ENCODE measurements at regions not wholly inside any gene's neighbourhood (a gene's known extent, or its start where the extent isn't known, plus 50 kb on each side); places are given as distances from the start of the nearest gene placed in this dataset.
"Not testable (repeated sequence)": the region's sequence is repeated elsewhere in the genome, so short reads cannot be mapped to it uniquely, and the experiment has no call there.

DNA sequence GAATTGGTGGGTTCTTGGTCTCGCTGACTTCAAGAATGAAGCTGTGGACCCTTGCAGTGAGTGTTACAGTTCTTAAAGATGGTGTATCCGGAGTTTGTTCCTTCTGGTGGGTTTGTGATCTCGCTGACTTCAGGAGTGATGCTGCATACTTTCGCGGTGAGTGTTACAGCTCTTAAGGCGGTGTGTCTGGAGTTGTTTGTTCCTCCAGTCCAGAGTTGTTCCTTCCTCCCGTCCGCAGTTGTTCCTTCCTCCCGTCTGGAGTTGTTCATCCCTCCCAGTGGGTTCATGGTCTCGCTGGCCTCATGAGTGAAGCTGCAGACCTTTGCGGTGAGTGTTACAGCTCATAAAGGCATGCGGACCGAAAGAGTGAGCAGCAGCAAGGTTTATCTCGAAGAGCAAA lies 159.6 kb upstream of the ADAMTSL1 start:
- no peak for DNase-seq

DNA sequence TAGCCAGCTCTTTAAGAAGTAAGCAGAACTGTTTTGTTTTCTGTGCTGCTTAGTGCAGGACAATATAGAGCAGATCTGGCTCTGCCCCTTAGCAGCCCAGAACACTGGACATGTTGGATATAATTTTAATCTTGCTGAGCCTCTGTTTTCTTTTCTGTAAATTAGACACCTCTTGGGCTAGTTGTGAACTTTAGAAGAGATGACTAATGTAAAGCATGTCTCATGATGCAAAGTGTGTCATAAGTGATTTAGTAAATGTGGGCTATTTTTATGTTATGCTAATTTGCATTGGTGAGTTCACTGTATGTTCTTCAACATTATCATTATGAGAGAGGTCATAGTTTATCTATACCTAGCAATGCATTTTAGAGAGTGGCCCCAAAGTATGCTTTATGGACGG lies 156.1 kb upstream of the ADAMTSL1 start:
- no peak for DNase-seq

DNA sequence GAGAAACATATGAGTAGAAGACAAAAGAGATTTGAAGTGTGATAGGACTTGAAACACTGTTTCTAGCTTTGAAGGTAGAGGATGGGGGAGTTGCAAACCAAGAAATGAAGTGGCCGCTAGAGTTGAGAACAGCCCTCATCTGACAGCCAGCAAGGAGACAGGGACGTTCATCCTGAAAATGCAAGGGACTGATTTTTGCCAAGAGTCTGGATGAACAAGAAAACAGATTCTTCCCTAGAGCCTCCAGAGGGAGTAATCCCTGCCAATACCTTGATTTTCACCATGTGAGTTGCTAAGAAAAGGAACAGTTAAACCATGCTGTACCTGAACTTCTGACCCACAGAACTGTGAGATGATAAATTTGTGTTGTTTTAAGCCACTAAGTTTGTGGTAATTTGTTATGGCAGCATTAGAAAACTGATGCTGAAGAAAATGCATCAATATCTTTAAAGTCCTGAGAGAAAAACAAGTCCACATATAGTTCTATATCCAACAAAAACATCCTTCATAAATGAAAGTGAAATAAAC lies 154.0 kb upstream of the ADAMTSL1 start:
- DNase-seq: no peak

DNA sequence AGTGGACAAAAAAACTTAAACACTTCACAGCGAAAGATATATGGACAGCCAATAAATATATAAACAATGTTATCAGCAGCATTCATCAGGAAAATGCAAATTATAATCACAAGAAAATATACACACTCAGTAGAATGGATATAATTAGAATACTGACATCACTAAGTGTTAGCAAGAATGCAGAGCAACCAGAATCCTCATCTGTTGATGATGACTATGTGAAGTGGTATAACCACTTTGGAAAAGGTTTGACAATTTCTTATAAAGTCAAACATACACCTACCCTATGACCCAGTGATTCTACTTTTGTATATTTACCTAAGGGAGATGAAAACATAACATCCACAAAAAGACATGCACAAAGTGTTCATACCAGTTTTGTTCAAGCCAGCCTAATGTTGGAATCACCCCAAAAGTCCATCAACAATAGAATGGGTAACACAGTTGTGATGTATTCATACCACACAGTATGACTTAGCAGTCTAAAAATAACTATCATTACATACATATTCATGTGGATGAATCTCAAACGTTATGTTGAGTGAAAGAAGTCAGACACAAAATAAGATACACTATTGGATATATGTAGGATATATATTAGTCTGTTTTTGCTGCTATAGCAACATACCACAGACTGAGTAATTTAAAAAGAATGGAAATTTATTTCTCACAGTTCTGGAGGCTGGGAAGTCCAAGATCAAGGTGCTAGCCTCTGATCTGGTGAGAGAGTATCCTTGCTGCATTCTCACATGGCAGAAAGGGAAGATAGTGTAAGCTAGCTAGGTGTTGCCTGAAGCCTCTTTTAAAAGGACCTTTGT lies 148.8 kb upstream of the ADAMTSL1 start:
- DNase-seq: no peak

DNA sequence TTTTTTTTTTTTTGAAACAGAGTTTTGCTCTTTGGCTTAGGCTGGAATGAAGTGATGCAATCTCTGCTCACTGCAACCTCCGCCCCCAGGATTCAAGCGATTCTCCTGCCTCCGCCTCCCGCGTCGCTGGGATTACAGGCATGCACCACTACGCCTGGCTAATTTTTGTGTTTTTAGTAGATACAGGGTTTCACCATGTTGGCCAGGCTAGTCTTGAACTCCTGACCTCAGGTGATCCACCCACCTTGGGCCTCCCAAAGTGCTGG lies 148.3 kb upstream of the ADAMTSL1 start:
- not testable (repeated sequence) for DNase-seq

DNA sequence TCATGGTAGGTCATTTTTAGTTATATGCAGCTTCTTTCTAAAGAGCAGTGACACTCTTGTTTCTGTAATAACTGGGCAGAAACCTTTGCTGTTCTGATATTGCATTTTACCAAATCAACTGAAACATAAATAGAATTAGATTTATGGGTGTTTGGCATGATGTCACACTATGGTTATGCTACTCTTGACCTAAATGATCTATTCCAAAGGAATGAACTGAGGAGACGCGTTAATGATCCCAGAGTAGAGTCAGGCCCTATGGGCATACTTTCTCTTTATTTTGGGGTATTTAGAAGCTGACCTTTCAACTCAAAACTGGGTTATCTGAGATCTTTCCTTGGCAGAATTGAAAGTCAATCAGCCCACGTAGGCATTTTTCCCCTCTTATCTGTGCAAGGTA lies 146.8 kb upstream of the ADAMTSL1 start:
- DNase-seq: no peak

DNA sequence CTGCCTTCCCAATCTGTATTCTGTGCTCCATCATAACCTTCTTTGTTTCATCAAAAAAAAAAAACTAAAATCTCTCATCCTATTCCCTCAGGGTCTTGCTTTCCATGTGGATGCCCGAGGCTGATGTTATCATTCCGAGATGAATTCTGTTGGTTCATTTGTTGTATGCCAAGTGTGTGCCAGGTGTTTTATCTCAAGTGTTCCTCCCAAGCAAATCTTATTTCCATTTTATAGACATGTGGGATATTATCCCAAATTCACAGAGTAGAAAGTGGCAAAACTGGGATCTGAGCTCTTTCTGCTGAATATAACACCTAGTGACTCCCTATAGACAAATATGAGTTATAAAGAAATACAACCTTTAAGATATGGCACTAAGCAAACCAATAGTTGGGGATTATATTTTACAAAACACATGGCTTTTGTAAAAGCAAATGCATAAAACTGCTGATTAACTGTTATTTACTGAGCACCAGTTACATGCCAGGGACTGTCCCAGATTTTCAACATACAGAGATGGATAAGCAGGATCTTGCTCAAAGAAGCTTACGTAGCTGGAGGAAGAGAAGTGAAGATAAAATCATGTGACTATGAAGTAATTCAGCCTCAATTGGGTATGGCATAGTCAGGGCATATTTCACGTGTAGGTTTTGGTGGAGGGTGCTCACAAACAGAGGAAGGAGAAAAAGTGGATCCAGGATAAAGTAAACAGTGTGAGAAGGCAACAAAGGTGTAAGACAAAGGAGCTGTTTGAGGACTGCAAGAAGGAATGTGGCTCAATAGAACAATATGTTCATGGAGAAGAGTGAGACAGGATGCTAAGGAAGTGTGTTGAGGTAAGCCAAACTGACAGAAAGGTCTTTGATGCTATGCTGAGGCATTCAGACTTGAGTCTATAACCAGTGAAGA lies 143.3 kb upstream of the ADAMTSL1 start:
- DNase-seq: peak; percentile 17

DNA sequence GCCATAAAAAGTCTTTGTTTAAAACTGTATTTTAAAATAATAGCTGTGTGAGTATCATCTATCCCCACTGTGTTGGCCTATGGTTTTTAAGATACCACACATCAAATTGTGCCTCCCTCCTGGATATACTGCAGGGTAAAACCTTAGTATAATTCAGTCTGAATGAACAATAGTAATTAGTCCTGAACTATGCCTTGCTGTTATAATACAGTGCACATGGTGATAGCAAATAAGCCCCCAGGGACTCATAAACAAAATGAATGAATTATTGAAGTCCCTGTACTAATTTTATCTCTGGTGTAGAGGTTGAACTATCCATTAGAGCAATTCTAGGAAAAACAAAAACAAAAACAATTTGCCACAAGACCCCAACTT lies 142.7 kb upstream of the ADAMTSL1 start:
- no peak for DNase-seq

DNA sequence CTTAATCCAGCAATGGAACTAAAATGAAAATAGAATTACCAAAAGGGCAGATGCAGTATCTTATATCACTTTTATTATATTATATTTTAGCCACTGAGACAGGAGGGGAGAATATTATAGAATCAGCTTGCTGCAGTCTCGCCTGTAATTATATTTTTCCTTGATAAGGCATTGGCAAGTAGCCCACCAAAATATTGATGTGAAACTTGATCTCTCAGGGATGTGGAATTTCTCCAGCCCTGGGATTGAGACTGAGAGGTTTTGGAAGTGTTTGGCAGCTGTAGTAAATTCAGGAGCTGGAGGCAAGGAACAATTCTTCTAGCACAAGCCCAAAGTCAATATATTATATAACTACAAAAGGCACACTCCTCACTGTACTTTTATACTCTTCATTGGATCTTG lies 142.1 kb upstream of the ADAMTSL1 start:
- DNase-seq: no peak

DNA sequence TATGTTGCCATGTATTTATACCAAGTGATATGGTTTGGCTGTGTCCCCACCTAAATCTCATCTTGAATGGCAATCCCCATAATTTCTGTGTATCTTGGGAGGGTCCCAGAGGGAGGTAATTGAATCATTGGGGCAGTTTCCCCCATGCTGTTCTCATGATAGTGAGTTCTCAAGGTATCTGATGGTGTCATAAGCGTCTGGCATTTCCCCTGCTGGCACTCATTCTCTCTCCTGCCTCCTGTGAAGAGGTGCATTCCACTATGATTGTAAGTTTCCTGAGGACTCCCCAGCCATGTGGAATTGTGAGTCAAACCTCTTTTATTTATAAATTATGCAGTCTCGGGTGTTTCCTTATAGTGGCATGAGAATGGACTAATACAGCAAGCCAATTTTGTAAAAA lies 140.8 kb upstream of the ADAMTSL1 start:
- DNase-seq: no peak

DNA sequence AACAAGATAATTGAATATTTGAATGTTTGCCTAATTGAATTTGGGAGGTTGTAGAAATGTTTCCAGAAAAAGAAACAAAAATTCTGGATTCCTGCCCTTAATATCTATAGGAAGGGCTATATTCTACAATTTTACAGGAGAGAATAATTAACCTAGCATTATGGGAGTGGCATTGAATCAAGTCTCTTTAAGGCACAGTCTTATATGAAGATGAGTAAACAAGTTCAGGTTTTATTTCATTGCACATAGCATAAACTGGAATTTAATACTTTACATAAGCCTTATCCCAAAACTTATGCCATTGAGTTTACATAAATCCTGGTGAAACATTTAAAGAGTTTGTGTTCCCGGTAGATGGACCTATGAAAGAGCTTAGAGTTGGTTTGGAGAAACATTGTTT lies 138.1 kb upstream of the ADAMTSL1 start:
- DNase-seq: no peak

DNA sequence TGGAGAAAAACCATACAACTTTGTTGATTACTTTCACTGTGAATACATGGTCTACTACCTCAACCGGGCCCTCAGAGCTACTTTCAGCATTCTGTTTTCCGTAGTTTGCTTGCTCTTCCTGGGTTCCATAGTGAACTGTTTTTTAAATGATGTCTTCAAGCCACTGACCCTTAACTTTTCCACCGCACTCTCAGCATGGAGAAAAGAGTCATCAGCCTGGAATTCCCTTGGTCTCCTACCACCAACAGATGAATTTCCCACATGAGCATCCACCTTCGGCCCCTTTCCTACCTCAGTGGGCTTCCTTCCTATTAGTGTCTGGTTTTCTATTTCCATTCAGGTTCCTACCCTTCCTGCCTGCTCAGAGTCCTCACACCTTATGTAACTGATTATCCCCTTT lies 135.9 kb upstream of the ADAMTSL1 start:
- DNase-seq: no peak

DNA sequence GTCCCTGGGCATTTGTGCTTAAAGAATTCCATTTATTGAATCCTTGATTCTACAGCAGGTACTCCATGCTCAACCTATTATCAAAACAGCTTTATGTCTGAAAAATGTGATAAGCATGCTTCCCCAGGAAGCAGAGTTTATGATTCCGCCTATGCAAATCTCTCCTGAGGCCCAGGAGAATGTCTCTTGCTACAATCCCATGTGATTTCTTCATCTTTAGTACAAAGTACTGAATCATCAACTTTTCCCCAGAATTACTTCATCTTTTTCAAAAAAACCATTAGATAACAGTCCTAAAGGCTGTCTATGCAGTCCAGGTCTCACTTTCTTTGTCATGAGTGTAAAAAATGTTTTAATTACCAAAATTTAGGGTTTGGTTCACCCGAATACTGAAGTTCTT lies 130.2 kb upstream of the ADAMTSL1 start:
- DNase-seq: peak; percentile 18

DNA sequence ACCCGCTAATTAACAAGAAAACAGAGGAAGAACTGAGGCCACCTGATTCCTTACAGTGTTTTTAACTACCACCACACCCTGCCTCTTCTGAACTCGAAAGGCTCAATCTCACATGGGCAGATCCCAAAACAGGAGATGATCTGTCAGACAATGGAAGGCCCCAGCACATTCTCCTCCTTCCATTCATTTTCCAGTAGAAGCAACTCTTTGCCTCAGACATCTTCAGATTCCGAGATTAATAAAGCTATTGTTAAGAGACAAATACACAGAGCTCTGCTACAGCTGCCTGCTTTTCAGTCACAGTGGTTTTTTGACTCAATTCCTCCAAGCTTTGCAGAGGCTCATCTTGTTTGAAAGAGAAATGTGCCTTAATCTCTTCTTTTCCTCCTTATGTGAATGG lies 127.2 kb upstream of the ADAMTSL1 start:
- DNase-seq: no peak

DNA sequence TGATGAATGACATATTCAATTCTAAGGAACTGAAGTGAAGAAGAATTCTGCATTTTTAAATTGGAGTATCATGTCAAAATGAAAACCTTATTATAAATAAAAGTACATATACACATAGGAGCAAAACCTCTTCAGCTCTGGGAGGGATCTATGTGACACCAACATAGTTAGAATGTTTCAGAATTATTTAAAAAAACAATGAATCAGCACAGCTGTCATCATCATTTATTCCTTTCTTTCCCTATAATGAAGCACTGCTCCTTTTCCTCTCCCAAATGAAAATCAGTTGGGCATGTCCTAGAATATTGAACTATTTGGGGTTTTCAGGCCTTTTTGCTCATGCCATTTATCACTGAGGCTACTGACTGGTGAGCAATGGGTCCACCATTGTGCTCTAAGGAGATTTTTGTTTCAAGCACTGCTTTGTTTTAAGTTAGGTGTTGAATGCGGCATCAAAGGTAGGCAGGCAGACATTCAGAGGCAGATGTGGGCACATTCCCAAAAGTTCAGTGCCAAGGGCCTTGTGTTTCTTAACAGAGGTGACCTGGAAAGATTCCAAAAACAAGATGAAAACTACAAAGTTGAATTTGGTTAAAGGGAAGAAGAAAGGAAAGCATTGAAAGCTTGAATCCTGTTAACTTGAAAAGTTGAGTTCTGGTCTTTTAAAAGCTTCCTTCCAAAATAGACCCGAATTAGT lies 126.4 kb upstream of the ADAMTSL1 start:
- no peak for DNase-seq

DNA sequence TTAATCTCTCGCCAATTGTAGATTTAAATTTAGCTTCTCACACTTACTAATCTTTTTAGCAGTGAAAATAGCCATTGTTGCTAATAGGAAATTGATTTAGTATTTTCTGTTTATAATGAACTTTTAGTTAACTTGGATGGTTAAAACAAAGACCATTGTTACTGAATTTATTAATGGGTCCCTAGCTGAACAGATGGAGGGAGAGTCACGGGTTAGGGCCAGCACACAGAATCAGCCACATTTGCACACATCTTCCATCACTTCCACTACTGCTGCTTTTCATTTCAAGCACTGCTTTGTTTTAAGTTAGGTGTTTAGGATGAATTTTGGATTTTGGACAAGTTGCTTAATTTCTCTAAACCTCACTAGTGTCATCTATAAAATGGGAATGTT lies 125.9 kb upstream of the ADAMTSL1 start:
- DNase-seq: no peak

DNA sequence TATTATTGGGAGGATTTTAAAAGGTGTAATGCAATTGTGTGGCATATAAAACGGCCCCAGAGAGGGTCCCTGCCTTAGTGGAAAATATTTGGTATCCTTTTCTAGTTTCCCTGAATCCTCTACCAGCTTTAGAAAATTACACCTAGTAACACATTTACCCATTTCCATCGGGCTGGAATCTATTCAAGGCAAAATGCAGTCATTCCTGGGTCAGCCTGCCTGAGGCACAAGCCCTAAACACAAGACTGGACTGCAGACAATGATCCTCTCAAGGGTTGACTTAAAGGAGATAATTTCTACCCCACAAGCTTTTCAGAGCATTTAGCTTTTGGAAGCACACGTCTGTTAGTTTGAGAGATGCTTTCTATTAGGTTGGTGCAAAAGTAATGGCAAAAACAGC lies 124.4 kb upstream of the ADAMTSL1 start:
- no peak for DNase-seq

DNA sequence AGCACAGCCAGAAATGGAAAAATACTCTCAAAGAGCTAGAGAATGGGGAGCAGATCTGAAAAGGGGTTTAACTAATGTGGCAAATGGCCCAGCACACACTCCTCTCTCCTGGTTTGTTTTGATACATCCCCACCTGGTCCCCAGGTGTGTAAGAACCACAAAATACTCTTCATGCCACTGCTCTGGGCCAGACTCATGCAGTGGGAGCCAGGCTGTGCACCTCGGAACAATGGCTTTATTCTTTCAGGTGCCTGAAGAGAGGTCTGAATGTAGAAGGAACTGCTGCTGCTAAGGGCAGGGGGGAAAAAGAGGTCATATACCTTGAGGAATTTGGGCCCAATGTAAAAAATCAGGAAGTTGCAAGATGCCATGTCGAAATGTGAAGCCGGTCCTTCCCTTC lies 123.9 kb upstream of the ADAMTSL1 start:
- DNase-seq: no peak

DNA sequence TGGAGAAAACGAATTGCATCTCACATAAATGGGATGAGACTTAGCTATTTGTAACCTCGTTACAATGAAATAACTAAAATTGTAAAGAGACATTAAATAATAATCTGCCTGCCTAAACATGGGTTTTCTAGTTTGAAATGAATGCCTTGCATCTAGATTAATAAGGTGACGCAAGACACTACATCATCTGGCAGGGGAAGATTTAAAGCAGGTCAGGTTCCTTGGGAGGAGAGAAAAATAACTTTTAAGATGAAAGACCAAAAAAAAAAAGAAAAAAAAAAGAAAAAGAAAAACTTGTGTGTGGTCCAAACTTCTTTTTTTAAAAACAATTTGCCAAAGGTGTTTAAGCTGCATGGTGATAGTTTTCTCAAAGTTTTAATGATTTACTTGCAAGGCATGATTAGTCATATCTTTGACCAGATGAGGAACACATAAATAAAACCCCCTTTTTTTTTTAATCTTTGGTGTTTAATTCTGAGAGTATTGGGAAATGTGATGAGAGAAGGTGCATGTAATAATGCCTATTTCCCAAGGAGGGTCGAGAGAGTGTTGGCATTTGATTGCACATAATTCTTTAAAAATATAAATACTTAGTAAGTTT lies 122.9 kb upstream of the ADAMTSL1 start:
- DNase-seq: no peak

DNA sequence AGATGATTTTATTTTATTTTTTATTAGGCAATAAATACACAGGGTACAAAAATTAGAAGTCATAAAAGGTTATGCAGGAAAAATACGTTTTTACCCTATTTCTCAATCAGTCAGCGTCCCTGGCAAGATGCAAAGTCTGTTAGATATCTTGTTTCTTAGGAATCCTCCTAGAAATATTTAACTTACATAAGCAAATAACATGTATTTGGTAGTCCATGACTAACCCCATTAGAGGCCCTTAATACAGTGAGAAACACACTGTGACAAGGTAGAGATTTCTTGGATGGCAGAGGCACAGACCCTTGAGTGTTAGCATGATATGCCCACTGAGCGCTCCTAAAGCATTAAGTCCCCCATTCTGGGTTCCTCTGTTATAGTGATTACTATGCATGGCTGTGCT lies 121.2 kb upstream of the ADAMTSL1 start:
- no peak for DNase-seq

DNA sequence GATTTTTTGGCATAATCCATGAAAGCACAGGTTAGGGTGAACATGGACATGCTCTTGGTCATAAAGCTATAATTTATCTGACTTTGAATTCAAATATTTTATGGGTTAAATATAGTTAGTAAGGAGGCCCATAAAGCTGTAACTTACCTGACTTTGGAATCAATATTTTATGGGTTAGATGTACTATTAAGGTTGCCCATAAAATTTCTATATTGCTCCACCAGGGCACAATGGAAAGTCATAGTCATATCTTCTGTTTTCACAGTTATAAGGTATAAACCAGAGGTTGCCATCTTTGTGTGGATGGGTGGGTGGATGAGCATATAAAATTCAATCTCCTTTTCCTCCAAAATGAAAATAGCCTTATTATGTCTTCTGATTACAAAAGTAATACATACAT lies 120.5 kb upstream of the ADAMTSL1 start:
- no peak for DNase-seq

DNA sequence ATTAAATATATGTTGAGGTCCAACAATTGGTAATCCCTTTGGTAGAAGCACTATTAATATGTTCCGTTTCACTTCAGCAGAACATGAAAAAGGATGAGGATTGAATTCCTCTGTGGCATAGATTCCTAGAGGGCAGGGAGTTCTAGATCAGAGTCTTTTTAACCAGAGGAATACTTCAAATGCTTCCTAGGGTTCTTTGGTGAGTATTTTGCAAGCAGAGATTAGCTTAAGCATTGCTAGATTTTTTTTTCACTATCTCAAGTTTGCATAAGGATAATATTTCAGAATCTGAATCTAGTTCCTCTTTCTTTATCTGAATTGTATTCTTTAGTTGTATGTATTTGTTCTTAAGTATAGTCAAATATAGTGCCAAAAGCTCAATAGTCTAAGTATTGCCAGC lies 116.6 kb upstream of the ADAMTSL1 start:
- DNase-seq: no peak

DNA sequence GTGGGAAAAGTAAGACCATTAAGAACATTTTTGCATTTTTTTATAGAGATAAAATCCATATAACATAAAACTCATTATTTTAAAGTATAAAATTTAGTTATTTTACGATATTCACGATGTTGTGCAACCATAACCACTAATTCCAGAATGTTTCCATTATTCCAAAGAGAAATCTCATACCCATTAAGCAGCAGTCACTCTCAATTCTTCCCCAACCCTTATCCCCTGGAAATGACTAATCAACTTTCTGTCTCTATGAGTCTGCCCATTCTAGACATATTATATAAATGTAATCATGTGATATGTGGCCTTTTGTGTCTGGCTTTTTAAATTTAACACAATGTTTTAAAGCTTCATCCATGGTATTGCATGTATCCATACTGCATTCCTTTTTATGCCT lies 115.6 kb upstream of the ADAMTSL1 start:
- DNase-seq: no peak
